GM23248 (cell line): ENCODE measurements at regions not wholly inside any gene's neighbourhood (a gene's known extent, or its start where the extent isn't known, plus 50 kb on each side); places are given as distances from the start of the nearest gene placed in this dataset.

Experiments
- DNase-seq: peaks from one replicate; pipeline ENCODE4 v3.0.0-alpha.2; 2015
- H2AFZ ChIP-seq: fragments of 200-600 bp; sonication (generic); 2 replicates; pipeline ENCODE4 v1.6.1; 2016; ENCODE audit warnings: antibody characterized with exemption
- H3F3A ChIP-seq: fragments of 200-600 bp; sonication (generic); 2 replicates; pipeline ENCODE4 v1.6.1; 2016; ENCODE audit warnings: mild to moderate bottlenecking, antibody characterized with exemption, mixed run types; ENCODE audit not compliant: insufficient read depth
- H3K27ac ChIP-seq: fragments of 200-600 bp; sonication (generic); 2 replicates; pipeline ENCODE4 v1.5.1; 2016; ENCODE audit warnings: mild to moderate bottlenecking
- H3K27me3 ChIP-seq: fragments of 200-600 bp; sonication (generic); replicated peaks from 2 replicates; pipeline ENCODE4 v1.6.1; 2016; ENCODE audit warnings: mild to moderate bottlenecking; ENCODE audit not compliant: insufficient read depth
- H3K36me3 ChIP-seq: fragments of 200-600 bp; sonication (generic); 2 replicates; pipeline ENCODE4 v1.6.1; 2016; ENCODE audit warnings: low read depth, mild to moderate bottlenecking
- H3K4me1 ChIP-seq: fragments of 200-600 bp; sonication (generic); 2 replicates; pipeline ENCODE4 v1.6.1; 2016; ENCODE audit warnings: mild to moderate bottlenecking; ENCODE audit not compliant: insufficient read depth
- H3K4me2 ChIP-seq: fragments of 200-600 bp; sonication (generic); one replicate; pipeline ENCODE4 v1.6.1; 2016; ENCODE audit warnings: mild to moderate bottlenecking; ENCODE audit not compliant: unreplicated experiment
- H3K4me3 ChIP-seq: fragments of 200-600 bp; sonication (generic); 2 replicates; pipeline ENCODE4 v1.5.1; 2016; ENCODE audit warnings: mild to moderate bottlenecking
- H3K79me2 ChIP-seq: fragments of 200-600 bp; sonication (generic); 2 replicates; pipeline ENCODE4 v1.6.1; 2016; ENCODE audit warnings: mild to moderate bottlenecking; ENCODE audit not compliant: insufficient read depth
- H3K9ac ChIP-seq: fragments of 200-600 bp; sonication (generic); 2 replicates; pipeline ENCODE4 v1.6.1; 2016; ENCODE audit warnings: mild to moderate bottlenecking
- H3K9me2 ChIP-seq: fragments of 200-600 bp; sonication (generic); 2 replicates; pipeline ENCODE4 v1.6.1; 2016; ENCODE audit warnings: mixed run types, mild to moderate bottlenecking, moderate library complexity; ENCODE audit not compliant: insufficient read depth
- H3K9me3 ChIP-seq: fragments of 200-600 bp; sonication (generic); one replicate; pipeline ENCODE4 v1.6.1; 2017; ENCODE audit warnings: low read depth
- H4K20me1 ChIP-seq: fragments of 200-600 bp; sonication (generic); 2 replicates; pipeline ENCODE4 v1.6.0; 2016; ENCODE audit not compliant: insufficient read depth
- EZH2 ChIP-seq: fragments of 200-600 bp; sonication (generic); IDR thresholded peaks from 2 replicates; pipeline ENCODE4 v1.6.1; 2018; ENCODE audit warnings: antibody characterized with exemption, mild to moderate bottlenecking; ENCODE audit not compliant: insufficient read depth, poor library complexity, severe bottlenecking
- EZH2phosphoT487 ChIP-seq: fragments of 200-600 bp; sonication (generic); IDR thresholded peaks from 2 replicates; pipeline ENCODE4 v1.6.1; 2018; ENCODE audit warnings: antibody characterized with exemption, moderate library complexity, mild to moderate bottlenecking, low read depth; ENCODE audit not compliant: insufficient read depth
- WGBS, 2 experiments: methylation state at CpG; one replicate each; pipeline ENCODE4 v1.1.6; 2015 to 2017; ENCODE audit warnings: low lambda C conversion rate in 2 of 2, low coverage in 1 of 2; ENCODE audit errors: missing lambda C conversion rate in 2 of 2; 5-methylcytosine and 5-hydroxymethylcytosine counted together
- in situ Hi-C: fragments of 300-500 bp; cut with MboI; formaldehyde crosslinking; loops from 2 replicates; pipeline ENCODE4 v1.15.0; 2020

DNA sequence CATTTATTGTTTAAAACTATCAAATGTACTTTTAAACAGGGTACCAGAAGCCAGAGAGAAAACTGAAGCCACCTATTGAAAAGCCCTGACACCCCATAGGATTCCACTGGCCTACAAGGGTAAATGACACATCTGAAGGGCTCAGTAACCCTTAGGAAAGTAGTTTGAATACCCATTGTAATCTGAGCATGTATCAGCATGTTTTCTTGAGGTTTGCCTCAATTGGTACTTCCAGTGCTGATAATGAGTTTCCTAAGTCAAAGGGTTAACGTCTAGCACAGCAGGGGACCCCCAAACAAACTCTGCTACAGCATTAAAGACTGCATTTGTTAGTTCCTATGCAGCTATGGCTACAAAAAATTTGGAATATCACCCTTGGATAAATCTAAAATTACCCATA is 657.1 kb downstream of the NR2F1-AS1 start:
- Histone ChIP-seq H3K9ac (no peak overlapping the region), H2AFZ (no peak overlapping the region), H3K79me2 (no peaks in the 10 kb centered on the region), H4K20me1 (no peaks in the 10 kb centered on the region), H3K27me3 (no peaks in the 10 kb centered on the region), H3K9me2 (no peaks in the 10 kb centered on the region), H3K4me2 (no peak overlapping the region), H3K36me3 (no peaks in the 10 kb centered on the region), H3F3A (no peaks in the 10 kb centered on the region), H3K4me1 (no peaks in the 10 kb centered on the region), H3K9me3 (no peaks in the 10 kb centered on the region), H3K4me3 (no peak overlapping the region), H3K27ac (no peak overlapping the region)
- TF ChIP-seq EZH2phosphoT487 (no peak), EZH2 (no peak)
- in situ Hi-C loops: loop anchor here (25.0 kb wide), 1 partner anchor 863 kb away; no protein-coding TSS in a partner anchor
- DNase-seq: no peak
- 19 to 24% methylated on average over 1 of the region's 1 CpG for WGBS, 2 experiments

DNA sequence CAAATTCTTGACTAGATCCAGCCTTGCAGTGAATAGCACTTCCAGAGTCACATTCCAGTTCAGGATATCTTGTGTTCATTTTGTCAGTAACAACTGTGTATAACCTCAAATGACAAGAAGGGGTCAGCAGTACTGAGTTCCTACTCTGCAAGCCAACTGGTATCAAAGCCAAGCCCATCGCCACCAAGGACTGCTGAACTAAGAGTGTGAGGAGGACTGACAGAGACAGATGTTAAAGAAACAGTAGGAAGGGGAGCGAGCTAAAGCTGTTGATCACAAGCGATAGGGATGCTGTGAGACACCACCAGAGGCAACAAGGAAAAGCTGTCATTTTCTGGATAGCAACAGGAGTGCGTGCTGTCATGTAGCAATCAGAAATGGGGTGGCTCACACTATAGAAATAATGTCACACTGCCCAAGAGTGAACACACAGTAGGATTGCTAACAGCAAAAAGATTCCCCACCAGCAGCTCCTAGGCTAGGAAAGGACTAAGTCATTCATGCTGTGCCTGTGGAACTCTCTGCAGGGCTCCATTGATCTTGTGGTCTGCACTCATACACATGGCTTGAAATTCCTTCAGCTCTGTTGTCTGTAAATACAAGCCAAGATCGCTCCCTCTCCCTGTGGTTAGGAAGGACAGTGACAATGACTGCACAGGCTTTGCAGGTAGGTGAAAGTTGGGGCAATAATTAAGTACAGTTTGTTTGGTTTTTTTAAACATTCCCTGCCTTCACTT is 658.6 kb downstream of the NR2F1-AS1 start:
- Histone ChIP-seq H3K27ac (no peak overlapping the region), H3K36me3 (no peaks in the 10 kb centered on the region), H3K9me3 (no peaks in the 10 kb centered on the region), H3K9me2 (no peaks in the 10 kb centered on the region), H3K4me2 (no peak overlapping the region), H3K9ac (no peak overlapping the region), H3K4me3 (no peak overlapping the region), H3K4me1 (no peaks in the 10 kb centered on the region), H3K27me3 (no peaks in the 10 kb centered on the region), H4K20me1 (no peaks in the 10 kb centered on the region), H3F3A (no peaks in the 10 kb centered on the region), H2AFZ (no peak overlapping the region), H3K79me2 (no peaks in the 10 kb centered on the region)
- WGBS, 2 experiments: 67 to 76% methylated on average over 5 of the region's 5 CpGs
- TF ChIP-seq EZH2phosphoT487 (no peak), EZH2 (no peak)
- no peak for DNase-seq
- in situ Hi-C loops: loop anchor here (25.0 kb wide), 1 partner anchor 865 kb away; no protein-coding TSS in a partner anchor

DNA sequence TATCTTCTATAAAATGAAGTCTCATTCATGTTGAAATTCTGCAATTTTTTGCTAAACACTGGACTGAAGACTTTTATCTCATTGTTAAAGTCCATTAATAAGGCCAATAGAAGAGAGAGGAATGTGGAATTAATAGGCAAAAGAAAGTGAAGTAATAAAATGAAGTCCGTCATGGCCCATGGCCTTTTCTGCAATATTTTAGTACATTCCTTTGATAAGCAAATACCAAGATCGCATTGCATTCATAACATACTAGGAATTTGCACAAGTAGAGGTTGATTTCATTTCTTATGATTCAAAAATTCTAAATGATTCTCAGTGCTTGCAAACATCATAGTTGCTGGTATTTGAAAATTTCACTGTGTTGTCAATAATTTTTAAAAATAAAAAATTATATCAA is 664.0 kb downstream of the NR2F1-AS1 start:
- Histone ChIP-seq H3K4me3 (no peak overlapping the region), H3K4me2 (no peak overlapping the region), H3F3A (no peaks in the 10 kb centered on the region), H3K9me3 (no peaks in the 10 kb centered on the region), H2AFZ (no peak overlapping the region; the same call in 1 of the 2 replicates), H3K9me2 (no peaks in the 10 kb centered on the region), H3K9ac (no peak overlapping the region), H3K27ac (no peak overlapping the region), H3K4me1 (0 out of 2 replicates have a peak, but pooled peaks cover 4% of the 10 kb centered on the region), H4K20me1 (no peaks in the 10 kb centered on the region), H3K27me3 (no peaks in the 10 kb centered on the region), H3K36me3 (no peaks in the 10 kb centered on the region), H3K79me2 (no peaks in the 10 kb centered on the region)
- 93% methylated on average over 2 of the region's 2 CpGs for WGBS, 2 experiments
- TF ChIP-seq EZH2phosphoT487 (no peak), EZH2 (no peak)
- DNase-seq: no peak
- in situ Hi-C loops: loop anchor here (25.0 kb wide), 1 partner anchor 870 kb away; no protein-coding TSS in a partner anchor

DNA sequence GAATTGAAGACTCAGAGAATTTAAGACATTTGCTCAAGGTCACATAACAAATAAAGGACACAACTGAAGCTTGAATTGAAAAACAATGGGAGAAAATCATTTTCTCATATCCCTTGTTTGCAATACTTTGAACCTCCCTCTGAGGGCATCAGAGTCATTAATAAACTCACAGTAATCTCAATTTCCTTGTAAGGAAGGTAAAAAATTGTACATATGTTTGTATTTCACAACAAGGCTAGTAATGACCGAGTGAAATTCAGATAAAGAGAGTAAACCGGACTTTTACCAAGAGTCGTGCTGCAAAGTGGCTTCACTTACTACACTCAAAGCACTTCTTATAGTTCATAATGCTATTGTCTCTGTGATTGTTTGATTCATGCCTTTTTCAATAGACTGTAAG is 665.0 kb downstream of the NR2F1-AS1 start:
- H2AFZ ChIP-seq: peak overlapping the region; percentile 1; the same call in 1 of the 2 replicates
- in situ Hi-C loops: loop anchor here (25.0 kb wide), 1 partner anchor 871 kb away; no protein-coding TSS in a partner anchor
- H3K27me3 ChIP-seq: no peaks in the 10 kb centered on the region
- TF ChIP-seq EZH2: no peak
- TF ChIP-seq EZH2phosphoT487: no peak
- DNase-seq: peak; percentile 52
- H3K9ac ChIP-seq: no peak overlapping the region
- H4K20me1 ChIP-seq: no peaks in the 10 kb centered on the region
- H3K9me2 ChIP-seq: no peaks in the 10 kb centered on the region
- no peak overlapping the region for H3K27ac ChIP-seq
- H3K4me1 ChIP-seq: 0 out of 2 replicates have a peak, but pooled peaks cover 4% of the 10 kb centered on the region
- H3K36me3 ChIP-seq: no peaks in the 10 kb centered on the region
- no peak overlapping the region for H3K4me3 ChIP-seq
- no peak overlapping the region for H3K4me2 ChIP-seq
- no peaks in the 10 kb centered on the region for H3F3A ChIP-seq
- no peaks in the 10 kb centered on the region for H3K9me3 ChIP-seq
- WGBS, 2 experiments: 58% methylated on average over 3 of the region's 3 CpGs
- no peaks in the 10 kb centered on the region for H3K79me2 ChIP-seq
